ENCODE measurements at regions not wholly inside any gene's neighbourhood (a gene's known extent, or its start where the extent isn't known, plus 50 kb on each side); places are given as distances from the start of the nearest gene placed in this dataset.

DNA sequence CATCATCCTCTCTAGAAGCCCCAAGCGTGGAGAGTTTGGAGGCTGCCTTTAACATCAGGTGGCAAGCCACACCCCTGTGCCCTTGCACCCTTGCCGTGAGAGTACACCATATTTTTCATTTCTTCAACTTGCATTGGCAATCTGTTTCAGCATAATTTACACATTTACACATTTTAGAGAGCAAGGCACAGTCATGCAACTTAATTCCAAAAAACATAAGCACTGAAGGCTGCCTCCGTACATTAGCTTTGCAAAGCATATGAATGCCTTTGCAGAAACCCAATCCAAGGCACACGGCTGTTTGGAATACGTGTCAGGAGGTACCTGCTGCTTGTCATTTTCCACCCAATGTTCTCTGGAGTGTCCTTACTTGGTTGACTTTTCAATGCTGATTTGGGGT is 833.1 kb downstream of the VRK1 start:
- Histone ChIP-seq H3K27me3 (replicated peaks; ENCODE audit: control insufficient read depth, insufficient read depth, low read length) (no peaks in the 10 kb centered on the region), H3K36me3 (ENCODE audit: control insufficient read depth, insufficient read depth, low read length) (no peaks in the 10 kb centered on the region), H3K4me1 (no peaks in the 10 kb centered on the region), H3K4me3 (ENCODE audit: low read depth, low read length) (no peak overlapping the region), H3K9me3 (no peaks in the 10 kb centered on the region)
- ChIA-PET POLR2A (no interaction called here), CTCF (no interaction called here)
- no peaks in the 10 kb centered on the region for H3K4me1 Mint-ChIP-seq (ENCODE audit: low read depth, unreplicated experiment)
- DNase-seq = no peak
- peaks cover 8% of the 10 kb centered on the region for H3K27me3 Mint-ChIP-seq (ENCODE audit: insufficient read depth, unreplicated experiment)
- intact Hi-C loops (cut with micrococcal nuclease; ENCODE audit: unreplicated experiment) = no loop called here
- no peak overlapping the region for H3K4me3 Mint-ChIP-seq (ENCODE audit: unreplicated experiment)
- no peak overlapping the region for H3K27ac Mint-ChIP-seq (ENCODE audit: unreplicated experiment)
- H3K9me3 Mint-ChIP-seq (ENCODE audit: unreplicated experiment) = no peaks in the 10 kb centered on the region
- TF ChIP-seq, protein P1, sequence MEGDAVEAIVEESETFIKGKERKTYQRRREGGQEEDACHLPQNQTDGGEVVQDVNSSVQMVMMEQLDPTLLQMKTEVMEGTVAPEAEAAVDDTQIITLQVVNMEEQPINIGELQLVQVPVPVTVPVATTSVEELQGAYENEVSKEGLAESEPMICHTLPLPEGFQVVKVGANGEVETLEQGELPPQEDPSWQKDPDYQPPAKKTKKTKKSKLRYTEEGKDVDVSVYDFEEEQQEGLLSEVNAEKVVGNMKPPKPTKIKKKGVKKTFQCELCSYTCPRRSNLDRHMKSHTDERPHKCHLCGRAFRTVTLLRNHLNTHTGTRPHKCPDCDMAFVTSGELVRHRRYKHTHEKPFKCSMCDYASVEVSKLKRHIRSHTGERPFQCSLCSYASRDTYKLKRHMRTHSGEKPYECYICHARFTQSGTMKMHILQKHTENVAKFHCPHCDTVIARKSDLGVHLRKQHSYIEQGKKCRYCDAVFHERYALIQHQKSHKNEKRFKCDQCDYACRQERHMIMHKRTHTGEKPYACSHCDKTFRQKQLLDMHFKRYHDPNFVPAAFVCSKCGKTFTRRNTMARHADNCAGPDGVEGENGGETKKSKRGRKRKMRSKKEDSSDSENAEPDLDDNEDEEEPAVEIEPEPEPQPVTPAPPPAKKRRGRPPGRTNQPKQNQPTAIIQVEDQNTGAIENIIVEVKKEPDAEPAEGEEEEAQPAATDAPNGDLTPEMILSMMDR (IDR thresholded peaks at IDR 0.05; ENCODE audit: insufficient read depth in 1 of 2, low read depth in 1 of 2, low read length in 1 of 2, severe bottlenecking in 1 of 2, unreplicated experiment in 1 of 2) = no peak
- BruUV-seq (replicated peaks) = no TSS peak
- no peaks in the 10 kb centered on the region for H3K36me3 Mint-ChIP-seq (ENCODE audit: insufficient read depth, unreplicated experiment)

DNA sequence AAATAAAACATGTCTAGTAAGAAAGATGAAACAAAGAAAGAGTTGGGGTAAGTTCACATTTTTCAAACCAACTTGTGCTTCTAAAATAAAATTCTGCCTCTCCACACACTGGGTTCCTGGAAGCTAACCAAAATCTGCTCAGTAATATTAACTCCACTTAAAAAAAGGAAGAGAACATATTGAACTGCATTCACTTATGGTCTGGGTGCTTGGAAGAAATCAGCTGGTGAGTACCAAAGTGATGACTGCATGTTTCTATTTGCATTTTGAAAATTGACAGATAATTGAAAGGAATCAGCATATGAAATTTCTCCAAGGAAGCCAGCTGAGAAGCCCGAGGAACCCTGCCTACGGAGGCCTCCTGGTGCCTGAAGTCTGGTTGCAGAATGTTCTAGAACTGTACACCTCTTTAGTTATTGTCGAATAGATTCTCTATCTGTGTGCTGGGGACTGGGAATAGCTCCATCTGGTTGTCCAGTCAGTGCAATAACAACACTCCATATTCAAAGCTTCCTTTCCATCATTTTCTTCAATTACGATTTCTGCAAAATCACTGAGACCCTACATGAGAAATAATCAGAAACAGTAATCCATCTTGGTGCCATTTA is 836.1 kb downstream of the VRK1 start:
- Mint-ChIP-seq H3K36me3 (ENCODE audit: insufficient read depth, unreplicated experiment) (no peaks in the 10 kb centered on the region), H3K27me3 (ENCODE audit: insufficient read depth, unreplicated experiment) (peaks cover 9% of the 10 kb centered on the region), H3K27ac (ENCODE audit: unreplicated experiment) (no peak overlapping the region), H3K4me3 (ENCODE audit: unreplicated experiment) (no peak overlapping the region), H3K4me1 (ENCODE audit: low read depth, unreplicated experiment) (no peaks in the 10 kb centered on the region), H3K9me3 (ENCODE audit: unreplicated experiment) (no peaks in the 10 kb centered on the region)
- POLR2A ChIA-PET = no interaction called here
- no peaks in the 10 kb centered on the region for H3K27me3 ChIP-seq (replicated peaks; ENCODE audit: control insufficient read depth, insufficient read depth, low read length)
- no peaks in the 10 kb centered on the region for H3K36me3 ChIP-seq (ENCODE audit: control insufficient read depth, insufficient read depth, low read length)
- no peak for DNase-seq
- no peaks in the 10 kb centered on the region for H3K9me3 ChIP-seq
- H3K4me3 ChIP-seq (ENCODE audit: low read depth, low read length) = no peak overlapping the region
- TF ChIP-seq, protein P1 (IDR thresholded peaks at IDR 0.05; ENCODE audit: insufficient read depth in 1 of 2, low read depth in 1 of 2, low read length in 1 of 2, severe bottlenecking in 1 of 2, unreplicated experiment in 1 of 2) = no peak
- intact Hi-C loops (cut with micrococcal nuclease; ENCODE audit: unreplicated experiment) = no loop called here
- no TSS peak for BruUV-seq (replicated peaks)
- no peaks in the 10 kb centered on the region for H3K4me1 ChIP-seq
- CTCF ChIA-PET = no interaction called here

DNA sequence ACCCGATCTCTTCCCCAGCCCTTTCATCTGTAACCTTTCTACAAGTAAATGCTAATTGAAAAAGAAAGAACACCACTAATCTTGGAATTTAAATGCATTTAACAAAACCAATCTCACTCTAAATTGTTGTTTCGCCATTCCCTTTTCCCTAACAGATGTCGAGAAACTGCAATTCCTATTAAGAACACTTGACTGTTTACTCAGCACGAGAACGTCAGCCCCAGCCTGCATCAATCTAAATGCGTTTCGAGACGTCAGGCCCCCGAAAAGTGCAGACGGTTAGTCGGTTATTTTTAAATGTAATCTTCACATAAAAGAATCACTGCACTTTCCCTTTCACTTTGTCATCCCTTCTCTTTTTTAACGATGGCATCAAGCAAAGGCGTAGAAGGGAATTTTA is 837.6 kb downstream of the VRK1 start:
- H3K27me3 Mint-ChIP-seq (ENCODE audit: insufficient read depth, unreplicated experiment) = peaks cover 9% of the 10 kb centered on the region
- POLR2A ChIA-PET = no interaction called here
- no peak overlapping the region for H3K27ac Mint-ChIP-seq (ENCODE audit: unreplicated experiment)
- H3K9me3 Mint-ChIP-seq (ENCODE audit: unreplicated experiment) = no peaks in the 10 kb centered on the region
- no peaks in the 10 kb centered on the region for H3K4me1 ChIP-seq
- BruUV-seq (replicated peaks) = no TSS peak
- no peak overlapping the region for H3K4me3 Mint-ChIP-seq (ENCODE audit: unreplicated experiment)
- DNase-seq = no peak
- no peaks in the 10 kb centered on the region for H3K4me1 Mint-ChIP-seq (ENCODE audit: low read depth, unreplicated experiment)
- H3K36me3 Mint-ChIP-seq (ENCODE audit: insufficient read depth, unreplicated experiment) = no peaks in the 10 kb centered on the region
- intact Hi-C loops (cut with micrococcal nuclease; ENCODE audit: unreplicated experiment) = no loop called here
- TF ChIP-seq, protein P1 (IDR thresholded peaks at IDR 0.05; ENCODE audit: insufficient read depth in 1 of 2, low read depth in 1 of 2, low read length in 1 of 2, severe bottlenecking in 1 of 2, unreplicated experiment in 1 of 2) = no peak
- no peaks in the 10 kb centered on the region for H3K36me3 ChIP-seq (ENCODE audit: control insufficient read depth, insufficient read depth, low read length)
- H3K9me3 ChIP-seq = no peaks in the 10 kb centered on the region
- CTCF ChIA-PET = no interaction called here
- no peak overlapping the region for H3K4me3 ChIP-seq (ENCODE audit: low read depth, low read length)
- no peaks in the 10 kb centered on the region for H3K27me3 ChIP-seq (replicated peaks; ENCODE audit: control insufficient read depth, insufficient read depth, low read length)

Measured in Caco-2 (cell line).